ENCODE measurements at regions not wholly inside any gene's neighbourhood (a gene's known extent, or its start where the extent isn't known, plus 50 kb on each side); places are given as distances from the start of the nearest gene placed in this dataset.
"Not testable (repeated sequence)": the region's sequence is repeated elsewhere in the genome, so short reads cannot be mapped to it uniquely, and the experiment has no call there.

- DNase-seq: no peak
These were observed 182.7 kb downstream of the MEX3B start for GRCh38 chr15:81863162-81863561.

DNA sequence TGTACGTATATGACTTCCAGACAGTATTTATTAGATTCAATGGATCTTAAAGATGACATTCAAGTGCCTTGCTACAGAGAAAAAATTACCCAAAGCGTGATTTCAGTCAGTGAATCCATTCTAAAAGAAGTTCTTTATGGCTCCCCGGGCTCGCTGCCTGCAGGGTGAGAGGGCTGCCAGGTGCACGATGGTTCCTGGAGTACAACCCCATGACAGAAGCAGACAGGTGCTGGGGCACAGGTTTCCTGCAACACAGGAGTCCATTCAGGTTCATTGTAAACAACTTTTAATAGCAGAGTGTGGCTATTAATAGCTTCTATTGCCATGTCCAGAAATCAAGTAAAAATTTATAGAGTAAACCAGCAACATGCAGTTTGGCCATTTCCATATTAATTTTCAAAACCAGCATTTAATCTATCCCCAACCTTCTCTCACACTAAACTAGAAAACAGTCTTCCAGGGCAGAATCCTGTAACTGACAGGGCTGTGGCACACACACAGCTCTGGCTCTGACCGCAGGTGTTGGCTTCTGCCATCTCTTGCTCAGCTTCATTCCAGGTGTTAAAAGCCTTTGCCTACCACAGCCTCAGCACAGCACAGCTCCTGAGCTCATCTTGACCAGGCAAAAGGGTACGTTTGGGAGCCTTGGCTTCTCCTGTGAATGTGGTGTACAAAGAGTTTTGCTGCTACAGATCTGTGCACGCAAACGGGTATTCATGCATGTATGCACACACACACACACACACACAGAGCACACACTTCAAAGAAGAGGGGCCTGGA lies 185.9 kb downstream of the MEX3B start:
- DNase-seq: no peak

GRCh38 chr15:81858586-81858985 lies 187.2 kb downstream of the MEX3B start:
- no peak for DNase-seq

- DNase-seq: no peak
These were observed 187.7 kb downstream of the MEX3B start for GRCh38 chr15:81858136-81858535.

GRCh38 chr15:81856634-81857026 lies 189.2 kb downstream of the MEX3B start:
- DNase-seq: no peak

DNA sequence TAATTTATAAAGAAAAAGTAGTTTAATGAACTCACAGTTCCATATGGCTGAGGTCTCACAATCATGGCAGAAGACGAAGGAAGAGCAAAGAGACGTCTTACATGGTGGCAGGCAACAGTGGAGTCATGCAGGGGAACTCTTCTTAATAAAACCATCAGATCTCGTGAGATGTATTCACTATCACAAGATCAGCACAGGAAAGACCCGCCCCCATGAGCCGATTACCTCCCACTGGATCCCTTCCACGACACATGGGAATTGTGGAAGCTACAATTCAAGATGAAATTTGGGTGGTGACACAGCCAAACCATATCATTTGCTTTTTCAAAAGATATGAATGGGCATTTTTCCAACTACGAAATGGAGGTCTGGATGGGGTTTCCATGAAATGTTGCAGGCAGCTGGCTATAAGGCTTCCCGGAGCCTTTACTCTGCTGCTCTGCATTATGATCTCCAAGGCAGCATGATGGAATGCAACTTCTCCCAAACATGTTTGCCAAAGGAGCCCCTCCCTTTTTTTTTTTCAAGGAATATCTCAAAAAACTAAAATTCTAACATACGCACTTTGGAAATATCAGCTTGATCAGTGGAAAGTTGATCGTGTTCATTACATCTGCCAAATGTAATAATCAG lies 189.7 kb downstream of the MEX3B start:
- no peak for DNase-seq

DNA sequence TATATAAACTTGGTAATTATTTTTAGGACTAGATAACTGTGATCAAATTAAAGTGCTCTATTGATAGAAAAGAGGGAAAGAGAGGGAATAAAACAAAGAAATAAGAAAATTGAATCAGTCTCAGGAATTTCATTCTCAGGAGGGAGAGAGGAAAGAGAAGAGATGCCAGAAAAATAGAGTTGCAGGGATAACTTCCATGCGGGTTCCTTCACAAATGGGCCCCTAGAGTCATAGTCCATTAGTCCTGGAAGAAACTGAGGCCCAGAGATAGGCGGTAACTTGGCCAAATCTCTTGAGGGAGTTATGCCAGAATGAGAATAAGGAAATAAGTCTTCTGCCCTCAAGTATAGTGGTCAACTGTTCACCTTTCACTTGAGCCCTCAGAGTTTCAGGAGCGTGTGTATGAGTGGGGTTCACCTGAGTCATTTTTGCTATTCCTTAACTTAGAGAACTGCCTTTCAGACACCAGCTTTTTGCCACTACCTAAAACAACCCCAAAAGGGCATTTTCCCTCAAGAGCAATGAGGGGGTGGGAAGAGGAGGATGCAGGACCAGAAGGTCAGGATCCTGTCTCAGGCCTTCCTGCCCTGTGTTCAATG lies 192.6 kb downstream of the MEX3B start:
- no peak for DNase-seq

DNA sequence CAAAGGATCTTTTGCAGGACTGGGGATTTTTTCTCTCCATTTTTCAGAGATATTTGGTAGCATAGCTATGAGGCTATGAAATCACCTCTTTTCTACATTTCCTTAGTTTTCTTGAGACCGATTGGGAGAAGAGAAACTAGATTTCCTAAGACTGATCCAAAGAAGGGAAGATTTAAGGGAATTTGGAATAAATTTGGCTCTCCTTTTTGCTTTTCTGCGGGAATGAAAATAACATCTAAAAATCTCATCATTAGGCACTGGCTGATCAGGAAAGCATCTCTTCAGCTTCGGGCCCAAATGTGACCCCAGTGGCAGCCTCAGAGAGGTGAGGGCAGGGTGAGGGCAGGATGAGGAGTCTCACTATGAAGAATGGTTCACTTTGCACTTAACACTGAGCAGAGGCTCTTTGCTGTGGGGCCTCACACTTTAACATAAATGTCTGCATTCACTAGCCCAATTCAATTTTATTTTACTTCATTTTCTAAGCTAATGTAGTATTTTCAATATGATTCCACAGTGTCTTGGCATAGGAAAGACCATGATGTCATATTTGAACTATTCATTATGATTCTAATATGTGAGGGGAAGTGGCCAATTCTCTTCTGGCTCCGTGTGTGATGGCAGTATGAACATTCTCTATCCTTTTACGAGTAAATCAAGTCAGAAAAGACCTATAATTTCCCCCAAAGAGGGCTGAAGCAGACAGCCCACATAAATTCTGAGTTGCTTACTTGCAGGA lies 193.2 kb downstream of the MEX3B start:
- DNase-seq: no peak

- no peak for DNase-seq
These were observed 194.1 kb downstream of the MEX3B start for GRCh38 chr15:81851757-81852156.

DNA sequence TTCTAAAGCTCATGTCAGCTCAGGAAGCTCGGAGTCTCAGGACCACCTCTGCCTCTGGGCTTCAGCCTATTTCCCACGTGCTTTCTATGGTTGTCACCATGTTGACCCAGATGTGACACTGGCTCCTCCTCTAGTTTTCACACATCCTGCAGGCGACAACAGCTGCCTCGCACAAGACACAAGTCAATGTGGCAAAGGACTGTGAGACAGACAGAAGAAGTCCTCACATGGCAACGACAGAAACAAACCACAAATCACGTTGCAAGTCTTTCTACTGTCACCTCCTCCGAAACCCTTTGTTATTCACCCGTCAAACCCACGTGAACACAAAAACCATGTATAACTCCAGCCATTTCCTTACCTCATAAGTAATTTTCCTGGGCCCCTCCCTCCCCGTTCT lies 194.5 kb downstream of the MEX3B start:
- DNase-seq: no peak

DNA sequence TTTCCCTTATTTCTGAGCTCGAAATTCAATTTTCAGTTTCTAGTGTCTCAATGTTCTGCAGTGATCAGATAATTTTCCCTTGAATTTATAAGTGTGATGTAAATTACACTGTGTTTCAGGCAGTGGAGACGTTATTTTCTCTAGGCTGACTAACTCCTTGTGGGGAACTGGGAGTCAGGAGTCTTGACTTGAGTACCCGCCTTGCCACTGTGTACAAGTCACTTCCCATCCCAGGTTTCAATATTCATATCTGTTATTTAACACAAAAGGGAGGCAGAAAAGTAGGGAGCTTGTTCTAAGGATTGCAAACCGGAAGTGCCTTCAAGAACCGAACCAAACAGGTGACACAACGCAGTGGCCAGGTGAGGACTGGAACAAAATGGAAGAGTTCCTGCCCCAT lies 196.5 kb downstream of the MEX3B start:
- DNase-seq: no peak

GRCh38 chr15:81848701-81849100 lies 197.1 kb downstream of the MEX3B start:
- DNase-seq: no peak

DNA sequence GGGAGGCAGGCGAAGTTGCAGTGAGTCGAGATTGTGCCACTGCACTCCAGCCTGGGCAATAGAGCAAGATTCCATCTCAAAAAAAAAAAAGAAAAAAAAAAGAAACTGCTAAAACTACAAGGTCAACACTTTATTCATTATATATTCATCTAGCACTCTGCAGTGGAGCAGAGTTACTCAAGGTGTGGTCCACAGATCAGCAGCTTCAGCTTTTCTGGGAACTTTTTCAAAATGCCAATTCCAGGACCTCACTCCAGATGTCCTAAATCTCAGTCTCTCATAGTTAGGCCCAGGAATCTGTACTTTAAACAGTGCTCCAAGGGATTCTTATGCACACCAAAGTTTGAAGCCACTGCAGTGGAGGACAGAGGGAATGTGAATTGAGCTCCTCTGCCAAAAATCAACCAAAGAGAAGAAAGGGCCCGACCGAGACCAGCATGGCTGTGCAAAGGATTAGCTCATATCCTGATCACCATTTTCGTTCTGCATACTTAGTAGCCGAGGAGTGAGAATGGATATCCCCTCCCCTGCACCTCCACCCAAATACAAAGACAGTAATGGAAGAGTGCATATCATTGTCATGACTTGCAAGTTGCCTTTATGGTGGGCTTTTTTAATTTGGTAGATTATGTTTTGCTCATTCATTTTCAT lies 201.9 kb downstream of the MEX3B start:
- DNase-seq: no peak

DNA sequence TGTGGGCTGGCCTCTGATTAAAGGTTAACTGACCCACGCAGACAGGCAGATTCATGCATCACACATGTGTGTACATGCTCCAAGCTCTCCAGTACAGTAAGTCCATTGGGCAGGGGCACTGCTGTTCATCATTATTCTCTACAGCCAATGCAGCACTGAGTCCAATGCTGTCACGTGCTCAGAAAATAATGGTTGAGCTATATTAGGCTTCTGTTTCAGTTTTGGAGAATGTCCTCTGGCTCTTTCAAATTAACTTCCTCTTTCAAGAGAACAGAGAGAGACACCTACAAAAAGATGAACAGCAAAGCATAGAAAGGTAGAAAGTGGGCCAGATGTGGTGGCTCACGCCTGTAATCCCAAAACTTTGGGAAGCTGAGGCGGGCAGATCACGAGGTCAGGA lies 202.6 kb downstream of the MEX3B start:
- DNase-seq: no peak

DNA sequence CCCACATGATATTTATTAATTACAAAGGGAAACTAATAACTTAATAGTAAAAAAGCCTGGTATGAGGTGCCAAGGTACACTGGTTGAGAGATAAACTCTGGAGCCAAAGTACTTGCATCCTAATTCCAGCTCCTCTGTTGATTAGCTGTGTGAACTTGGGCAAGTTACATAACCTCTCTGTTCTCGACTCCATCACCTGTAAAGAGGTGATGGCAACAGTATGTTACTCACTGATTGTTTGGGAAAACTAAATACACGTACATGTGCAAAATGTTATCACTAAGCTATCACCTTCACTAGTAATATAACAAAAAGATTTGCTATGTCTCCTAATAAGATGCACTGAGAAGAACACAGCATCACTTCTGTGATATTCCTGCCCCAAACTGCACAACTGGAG lies 206.4 kb downstream of the MEX3B start:
- DNase-seq: no peak

DNA sequence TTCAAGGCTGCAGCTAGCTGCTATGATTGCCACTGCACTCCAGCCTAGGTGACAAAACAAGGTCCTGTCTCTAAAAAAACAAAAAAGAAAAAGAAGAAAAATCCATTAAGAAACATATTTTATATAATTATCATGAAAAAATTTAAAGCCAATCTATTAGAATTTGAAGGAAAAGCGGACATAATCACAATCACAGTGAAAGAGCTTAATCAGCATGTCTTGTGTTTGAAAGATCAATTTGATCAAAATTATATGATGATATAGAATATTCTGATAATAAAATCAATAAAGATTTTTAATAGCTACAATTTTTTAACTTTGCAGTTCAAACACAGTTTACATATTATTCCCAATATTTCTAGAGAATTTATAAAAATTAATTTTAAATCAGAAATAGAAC lies 210.1 kb downstream of the MEX3B start:
- DNase-seq: no peak

- no peak for DNase-seq
These were observed 215.3 kb downstream of the MEX3B start for GRCh38 chr15:81830520-81830919.

DNA sequence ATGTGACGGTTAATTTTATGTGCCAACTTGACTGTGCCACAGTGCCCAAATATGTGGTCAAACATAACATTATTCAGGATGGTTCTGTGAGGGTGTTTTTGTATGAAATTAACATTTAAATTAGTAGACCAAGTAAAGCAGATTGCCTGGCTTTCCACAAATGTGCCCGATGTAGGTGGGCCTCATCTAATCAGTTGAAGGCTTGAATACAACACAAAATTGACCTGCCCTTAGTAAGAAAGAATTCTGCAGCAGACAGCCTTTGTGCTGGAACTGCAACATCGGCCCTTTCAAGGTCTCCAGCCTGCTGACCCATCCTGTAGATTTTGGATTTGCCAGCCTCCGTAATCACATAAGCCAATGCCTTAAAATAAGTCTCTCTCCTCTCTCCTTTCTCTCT lies 215.9 kb downstream of the MEX3B start:
- DNase-seq: no peak

- no peak for DNase-seq
These were observed 217.7 kb downstream of the MEX3B start for GRCh38 chr15:81828135-81828534.

DNA sequence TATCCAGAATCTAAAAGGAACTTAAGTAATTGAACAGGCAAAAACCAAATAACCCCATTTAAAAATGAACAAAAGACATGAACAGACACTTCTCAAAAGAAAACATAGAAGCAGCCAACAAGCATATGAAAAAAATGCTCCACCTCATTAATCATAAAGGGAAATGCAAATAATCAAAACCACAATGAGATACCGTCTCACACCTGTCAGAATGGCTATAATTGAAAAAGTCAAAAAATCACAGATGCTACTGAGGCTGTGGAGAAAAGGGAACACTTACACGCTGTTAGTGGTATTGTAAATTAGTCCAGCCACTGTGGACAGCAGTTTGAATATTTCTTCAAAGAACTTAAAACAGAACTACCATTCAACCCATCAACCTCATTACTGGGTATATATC lies 220.7 kb downstream of the MEX3B start:
- DNase-seq: no peak

- not testable (repeated sequence) for DNase-seq
These were observed 223.2 kb downstream of the MEX3B start for GRCh38 chr15:81822587-81822986.

DNA sequence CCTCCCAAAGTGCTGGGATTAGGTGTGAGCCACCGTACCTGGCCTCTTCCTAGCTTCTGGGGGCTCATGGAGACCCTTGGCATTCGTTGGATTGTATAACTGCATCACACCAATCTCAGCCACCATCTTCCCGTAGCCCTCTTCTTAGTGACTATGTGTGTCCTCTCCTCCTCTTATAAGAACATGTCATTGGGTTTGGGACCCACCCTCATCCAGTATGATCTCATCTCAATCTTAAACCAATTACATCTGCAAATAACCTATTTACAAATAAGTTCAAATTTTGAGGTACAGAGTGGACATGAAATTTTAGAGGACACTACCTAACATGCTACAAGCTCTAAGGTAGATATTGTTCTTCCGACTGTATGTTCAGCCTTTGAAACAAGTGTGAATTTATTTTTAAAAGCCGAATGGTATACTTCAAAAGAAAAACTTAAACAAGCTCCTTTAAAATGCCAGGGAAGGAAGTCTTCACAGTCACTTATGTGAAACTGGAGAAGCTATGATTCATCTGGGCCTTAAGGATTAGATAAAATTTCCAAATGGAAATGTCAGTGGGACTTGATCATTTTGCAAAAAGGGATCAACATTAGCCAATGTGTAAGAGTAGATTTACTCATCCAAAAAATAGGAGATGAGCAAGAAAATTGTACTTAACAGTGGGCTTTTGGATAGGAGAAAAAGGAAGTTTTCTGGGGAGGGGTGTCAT lies 225.7 kb downstream of the MEX3B start:
- no peak for DNase-seq
